Activated CD4-positive, alpha-beta T cell treated with anti-CD3 and anti-CD28 coated beads for 4 hours (primary cell): ENCODE measurements at regions not wholly inside any gene's neighbourhood (a gene's known extent, or its start where the extent isn't known, plus 50 kb on each side); places are given as distances from the start of the nearest gene placed in this dataset.
"Not testable (repeated sequence)": the region's sequence is repeated elsewhere in the genome, so short reads cannot be mapped to it uniquely, and the experiment has no call there.

Source experiments
- DNase-seq, 2 donors: peaks; one replicate each; pipeline ENCODE4 v3.0.0-alpha.2; 2020

- DNase-seq: no peak
Measured at GRCh38 chr2:160820691-160821090, 327.1 kb upstream of the RBMS1 start.

DNA sequence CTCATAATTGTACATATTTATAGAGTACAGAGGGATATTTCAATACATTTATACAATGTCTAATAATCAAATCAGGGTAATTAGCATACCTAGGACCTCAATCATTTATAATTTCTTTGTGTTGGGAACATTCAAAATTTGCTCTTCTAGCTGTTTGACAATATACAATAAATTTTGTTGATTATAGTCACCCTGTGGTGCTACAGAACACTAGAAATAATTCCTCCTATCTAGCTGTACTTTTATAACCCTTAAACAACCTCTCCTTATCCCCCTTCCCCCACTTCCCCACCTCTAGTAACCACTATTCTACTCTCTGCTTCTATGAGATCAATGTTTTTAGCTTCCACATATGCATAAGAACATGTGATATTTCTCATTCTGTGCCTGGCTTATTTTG, 328.4 kb upstream of the RBMS1 start:
- DNase-seq: no peak

DNA sequence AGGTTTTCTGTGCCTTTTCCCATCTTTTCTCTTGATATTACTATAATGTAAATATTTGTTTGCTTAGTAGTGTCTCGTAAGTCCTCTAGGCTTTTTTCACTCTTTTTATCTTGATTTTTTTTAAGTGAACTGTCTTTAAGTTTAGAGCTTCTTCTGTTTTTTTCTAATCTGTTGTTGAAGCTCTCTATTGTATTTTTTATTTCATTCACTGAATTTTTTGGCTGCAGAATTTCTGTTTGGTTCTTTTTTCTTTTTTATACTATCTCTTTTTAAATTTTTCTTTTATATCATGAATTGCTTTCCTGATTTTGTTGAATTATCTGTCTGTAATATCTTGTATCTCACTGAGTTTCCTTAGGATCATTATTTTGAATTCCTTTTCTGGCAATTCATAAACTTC, 331.8 kb upstream of the RBMS1 start:
- no peak for DNase-seq

DNA sequence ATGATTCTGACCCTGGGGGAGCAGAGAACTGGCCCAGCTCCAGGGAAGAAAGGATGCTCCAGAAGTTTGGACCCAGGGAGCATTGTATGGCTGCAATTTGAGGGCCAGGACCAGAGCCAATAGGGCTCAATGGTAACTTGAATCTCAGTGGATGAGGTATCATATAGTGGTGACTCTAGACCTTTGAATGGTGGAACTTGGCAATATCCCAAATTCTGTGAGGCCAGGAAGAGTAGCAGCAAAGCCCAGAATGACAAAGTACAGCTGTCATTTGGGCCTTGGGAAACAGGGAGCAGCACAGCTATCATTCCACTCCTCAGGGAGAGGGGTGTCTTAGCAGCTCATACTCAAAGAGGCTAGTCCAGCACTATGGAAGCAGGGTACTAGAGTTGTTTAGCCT, 332.9 kb upstream of the RBMS1 start:
- no peak for DNase-seq

GRCh38 chr2:160828076-160828475, 332.2 kb upstream of the TANK start:
- DNase-seq: no peak

- not testable (repeated sequence) for DNase-seq
Measured at GRCh38 chr2:160832381-160832780, 327.8 kb upstream of the TANK start.

DNA sequence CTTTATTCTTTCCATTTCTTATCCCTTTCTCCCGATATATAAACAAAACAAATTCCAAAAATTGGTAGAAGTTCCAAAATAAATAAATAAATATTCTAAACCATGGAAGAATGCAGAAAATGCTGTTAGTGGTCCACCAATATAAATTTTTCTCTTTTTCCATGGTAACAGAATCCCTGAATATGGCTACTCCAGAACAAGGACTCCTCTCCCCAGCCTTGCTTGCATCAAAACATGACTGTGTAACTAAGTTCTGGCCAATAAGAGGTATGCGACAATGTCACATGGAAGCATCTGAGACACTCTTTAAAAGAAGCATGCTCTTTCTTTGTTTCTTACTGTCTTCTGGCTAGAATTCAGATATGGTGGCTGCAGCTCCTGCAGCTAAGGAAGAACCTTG, 325.1 kb upstream of the TANK start:
- DNase-seq: no peak

- no peak for DNase-seq
Measured at GRCh38 chr2:160836755-160837154, 323.5 kb upstream of the TANK start.

GRCh38 chr2:160837416-160837815, 322.8 kb upstream of the TANK start:
- no peak for DNase-seq

GRCh38 chr2:160838147-160838546, 322.1 kb upstream of the TANK start:
- DNase-seq: no peak

- DNase-seq: no peak
Measured at GRCh38 chr2:160838691-160839090, 321.5 kb upstream of the TANK start.

DNA sequence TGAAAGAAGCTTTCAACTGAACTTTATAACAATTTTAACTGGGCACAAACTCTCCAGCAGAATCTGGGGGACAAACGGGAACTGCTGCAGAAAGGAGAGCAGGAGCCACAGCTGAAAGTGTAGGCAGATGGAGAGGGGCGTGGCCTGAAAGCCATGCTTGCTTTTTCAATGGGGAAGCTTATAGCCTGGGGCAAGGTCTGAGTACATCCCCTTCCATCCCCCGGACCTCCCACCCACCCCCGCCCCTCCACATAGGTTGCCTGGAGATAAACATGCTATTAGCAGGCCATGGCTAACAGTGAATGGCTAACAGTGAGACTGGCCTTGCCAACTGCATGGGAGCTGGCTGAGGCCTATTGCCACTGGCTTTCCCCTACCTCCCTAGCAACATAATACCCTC, 317.9 kb upstream of the TANK start:
- DNase-seq: no peak

- no peak for DNase-seq
Measured at GRCh38 chr2:160859096-160859495, 301.1 kb upstream of the TANK start.

DNA sequence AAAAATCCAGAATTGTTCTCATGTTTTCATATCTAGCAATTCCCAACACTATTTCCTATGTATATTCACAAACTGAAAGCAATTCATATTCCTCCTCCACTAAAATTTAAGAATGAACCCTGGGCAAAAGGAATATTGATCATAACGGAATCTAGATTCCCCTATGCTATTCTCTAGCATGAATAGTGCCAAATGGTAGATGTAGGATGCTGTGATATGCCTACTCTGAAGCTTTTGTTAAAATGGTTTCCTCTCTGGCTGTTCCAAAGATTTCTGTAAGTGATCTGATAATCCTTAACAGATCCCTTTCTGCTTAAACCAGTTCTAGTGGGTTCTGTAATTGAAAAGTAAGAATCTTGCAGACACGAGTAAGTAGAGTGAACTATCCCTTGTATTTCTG, 298.0 kb upstream of the TANK start:
- DNase-seq: no peak

- no peak for DNase-seq
Measured at GRCh38 chr2:160868891-160869290, 291.3 kb upstream of the TANK start.

DNA sequence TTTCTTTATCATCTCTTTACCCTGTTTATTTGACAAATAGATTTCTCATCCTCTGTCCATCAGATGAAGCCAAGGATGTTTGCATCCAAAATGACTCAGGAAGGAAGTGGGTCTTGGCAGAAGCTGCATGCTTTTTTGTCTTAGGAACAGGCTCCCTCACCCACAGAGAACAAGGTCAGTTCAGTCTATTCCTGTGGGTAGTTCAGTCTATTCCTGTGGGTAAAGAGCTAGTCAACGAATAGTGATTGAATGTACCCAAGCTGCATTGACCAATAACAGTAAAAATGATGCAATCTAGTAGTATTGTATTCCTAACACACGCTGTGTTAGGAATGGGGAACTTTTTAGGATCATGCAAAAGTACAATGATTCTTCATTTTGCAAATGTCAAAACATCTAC, 290.8 kb upstream of the TANK start:
- DNase-seq: no peak

DNA sequence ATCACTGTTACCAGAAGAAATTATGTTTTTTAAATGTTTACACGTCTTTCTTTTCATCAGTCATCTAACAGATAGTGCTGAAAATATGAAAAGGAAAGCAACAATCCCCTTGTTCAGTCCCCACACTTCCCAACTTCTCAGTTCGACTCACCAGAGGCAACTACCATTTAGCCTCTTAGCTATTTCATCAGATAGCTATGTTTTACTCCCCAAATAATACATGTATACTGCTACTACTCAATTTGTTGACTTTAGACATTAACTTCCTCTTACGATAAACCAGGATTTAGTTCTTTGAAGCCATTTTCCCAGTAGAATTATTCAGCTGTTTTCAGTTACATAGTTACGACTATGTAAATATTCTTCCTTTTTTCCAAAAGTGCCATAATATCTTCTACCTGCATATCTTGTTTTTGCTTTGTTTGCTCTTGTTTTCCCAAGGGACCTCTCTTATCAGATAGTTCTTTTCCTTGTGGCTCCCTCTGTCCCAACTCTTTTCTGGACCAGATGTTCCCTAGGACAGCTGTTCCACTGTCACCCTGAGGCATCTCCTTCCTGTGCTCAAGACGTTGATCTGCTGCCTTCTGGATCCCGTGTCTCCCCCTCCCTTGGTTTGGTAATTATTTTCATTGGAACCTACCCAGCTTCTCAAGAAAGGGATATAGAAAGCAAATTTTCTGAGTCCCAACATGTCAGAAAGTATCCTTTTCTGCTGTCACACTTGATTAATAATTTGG, 289.3 kb upstream of the TANK start:
- DNase-seq: no peak

GRCh38 chr2:160871953-160872352, 288.3 kb upstream of the TANK start:
- DNase-seq: no peak

- DNase-seq: no peak
Measured at GRCh38 chr2:160876029-160876428, 284.2 kb upstream of the TANK start.

- no peak for DNase-seq
Measured at GRCh38 chr2:160876765-160877164, 283.5 kb upstream of the TANK start.

DNA sequence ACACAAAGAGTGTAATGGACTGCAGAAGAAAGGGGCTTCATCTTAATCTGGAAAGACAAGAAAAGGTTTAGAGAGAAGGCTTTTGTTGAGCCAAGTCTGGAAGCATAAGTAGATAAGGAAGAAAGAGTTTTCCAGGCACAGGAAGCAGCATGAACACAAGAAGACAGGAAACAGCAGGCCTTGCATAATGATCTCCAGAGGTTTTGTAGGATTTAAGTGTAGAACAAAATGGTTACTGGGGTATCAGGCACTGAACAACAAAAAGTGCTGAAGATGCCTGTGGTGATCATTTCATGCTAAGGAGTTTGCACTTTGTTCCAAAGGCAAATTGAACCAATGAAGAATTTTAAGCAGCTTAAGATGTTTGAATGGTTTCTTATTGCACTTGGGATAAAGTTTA, 281.6 kb upstream of the TANK start:
- no peak for DNase-seq

GRCh38 chr2:160882906-160883305, 277.3 kb upstream of the TANK start:
- no peak for DNase-seq

GRCh38 chr2:160884056-160884455, 276.2 kb upstream of the TANK start:
- DNase-seq: no peak

DNA sequence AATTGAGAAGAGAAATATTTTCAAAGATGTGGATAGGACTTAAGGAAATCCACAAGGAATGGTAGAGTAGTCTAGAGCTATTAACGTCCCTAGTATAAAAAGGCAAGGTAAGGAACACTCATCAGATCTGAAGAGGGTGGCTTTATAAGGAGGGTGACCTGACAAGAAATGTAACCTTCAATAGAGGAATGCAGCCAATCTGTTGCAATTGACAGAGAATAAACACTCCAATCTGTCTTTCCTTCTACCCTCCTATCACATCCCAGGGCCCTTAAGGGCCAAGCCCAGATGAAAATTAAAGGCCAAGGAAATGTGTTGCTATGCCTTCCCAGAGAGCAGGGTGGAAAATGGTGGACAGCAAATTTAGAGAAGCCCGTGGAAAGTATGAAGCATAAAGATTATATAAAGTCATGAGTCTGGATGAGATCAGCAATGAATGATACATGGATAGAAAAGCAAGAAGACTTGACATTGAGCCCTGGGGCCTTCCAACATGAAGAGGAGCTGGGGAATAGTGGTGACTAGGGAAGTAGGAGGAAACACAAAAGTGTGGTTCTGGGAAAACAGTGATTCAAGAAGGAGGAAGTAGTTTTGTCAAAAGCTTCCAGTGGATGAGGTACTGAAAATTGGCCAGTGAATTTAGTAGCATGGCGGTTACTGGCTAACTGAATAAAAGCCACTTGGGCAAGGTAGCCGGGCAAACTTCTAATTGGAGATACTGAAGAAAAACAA, 270.6 kb upstream of the TANK start:
- no peak for DNase-seq
